Kidney (tissue), 13 donors: ENCODE measurements at regions not wholly inside any gene's neighbourhood (a gene's known extent, or its start where the extent isn't known, plus 50 kb on each side); places are given as distances from the start of the nearest gene placed in this dataset.

Source experiments
- DNase-seq, 5 donors: peaks; one replicate each; pipeline ENCODE4 v3.0.0-alpha.2; 2013 to 2020
- FAIRE-seq: peaks from 2 replicates; lab custom pipeline; 2012; peaks lifted over from hg19 to GRCh38; lab: Jason Lieb, UNC
- H3K27ac ChIP-seq, 2 donors: one replicate each; pipeline ENCODE4 v1.7.0; 2013; ENCODE audit warnings: low read depth in 2 of 2, low read length in 2 of 2, inconsistent platforms in 1 of 2
- H3K27me3 ChIP-seq: one replicate; pipeline ENCODE4 v1.7.1; 2013; ENCODE audit warnings: low read length, inconsistent platforms; ENCODE audit not compliant: control insufficient read depth, insufficient read depth
- H3K36me3 ChIP-seq, 3 donors: one replicate each; pipeline versions ENCODE4 v1.7.0 to v1.7.1; 2013; ENCODE audit warnings: low read length in 3 of 3, control low read depth in 1 of 3, inconsistent platforms in 1 of 3; ENCODE audit not compliant: insufficient read depth in 3 of 3, control insufficient read depth in 2 of 3
- H3K4me1 ChIP-seq, 3 donors: one replicate each; pipeline versions ENCODE4 v1.7.0 to v1.7.1; 2013; ENCODE audit warnings: low read length in 3 of 3, inconsistent platforms in 1 of 3, low read depth in 1 of 3; ENCODE audit not compliant: control insufficient read depth in 2 of 3, insufficient read depth in 2 of 3
- H3K4me3 ChIP-seq, 3 donors: one replicate each; pipeline versions ENCODE4 v1.7.0 to v1.8.1; 2013; ENCODE audit warnings: low read length in 3 of 3, control low read depth in 1 of 3, inconsistent platforms in 1 of 3
- H3K9ac ChIP-seq, 3 donors: one replicate each; pipeline versions ENCODE4 v1.7.0 to v1.7.1; 2013; ENCODE audit warnings: low read length in 3 of 3, control low read depth in 1 of 3, inconsistent platforms in 1 of 3
- H3K9me3 ChIP-seq, 3 donors: one replicate each; pipeline versions ENCODE4 v1.7.0 to v1.7.1; 2013; ENCODE audit warnings: low read length in 3 of 3, control low read depth in 1 of 3, inconsistent platforms in 1 of 3; ENCODE audit not compliant: control insufficient read depth in 2 of 3, insufficient read depth in 1 of 3
- CTCF ChIP-seq: IDR thresholded peaks from 3 replicates; pipeline ENCODE4 v1.5.1; 2012; ENCODE audit warnings: mild to moderate bottlenecking, moderate library complexity, borderline replicate concordance; ENCODE audit not compliant: insufficient read depth; ENCODE audit errors: extremely low read depth
- intact Hi-C: fragments of 100-400 bp; cut with DNase I; formaldehyde crosslinking; loops from one replicate; pipeline ENCODE4 v1.11.1; 2022
- donor health status: control.
- donor health status: control.
- donor health status: control.
- donor health status: control.
- donor health status: control.
- donor health status: DM: yes; HTN: yes; CAD: no.
- donor health status: Normal renal cell carcinoma (clear cell type).

- FAIRE-seq, result no peak
- Histone ChIP-seq H3K27ac (no peak overlapping the region), H3K4me3 (no peak overlapping the region), H3K9ac (no peak overlapping the region), H3K27me3 (no peaks in the 10 kb centered on the region), H3K36me3 (no peaks in the 10 kb centered on the region), H3K4me1 (no peaks in the 10 kb centered on the region), H3K9me3 (no peaks in the 10 kb centered on the region)
- peak in 1 of 5 donors; percentile 14 for DNase-seq
- no peak for TF ChIP-seq CTCF
- intact Hi-C loops, result no loop called here
These were observed 246.9 kb upstream of the KCNJ16 start for GRCh38 chr17:69828087-69828486.

GRCh38 chr17:69834494-69834893 lies 240.5 kb upstream of the KCNJ16 start:
- Histone ChIP-seq H3K27me3 (no peaks in the 10 kb centered on the region), H3K9me3 (peaks cover 0 to 5% (median 0%) of the 10 kb centered on the region in 3 donors), H3K36me3 (no peaks in the 10 kb centered on the region), H3K9ac (no peak overlapping the region), H3K4me1 (no peaks in the 10 kb centered on the region), H3K4me3 (no peak overlapping the region), H3K27ac (no peak overlapping the region)
- intact Hi-C loops, result no loop called here
- no peak for DNase-seq
- TF ChIP-seq CTCF, result no peak
- FAIRE-seq, result no peak

- Histone ChIP-seq H3K4me3 (no peak overlapping the region), H3K27ac (no peak overlapping the region), H3K4me1 (peaks cover 0 to 4% (median 0%) of the 10 kb centered on the region in 3 donors), H3K27me3 (no peaks in the 10 kb centered on the region), H3K9ac (no peak overlapping the region), H3K9me3 (no peaks in the 10 kb centered on the region), H3K36me3 (no peaks in the 10 kb centered on the region)
- intact Hi-C loops, result no loop called here
- no peak for TF ChIP-seq CTCF
- no peak for DNase-seq
- FAIRE-seq, result no peak
These were observed 223.3 kb upstream of the KCNJ16 start for GRCh38 chr17:69851736-69852135.
